SK-N-SH (cell line): ENCODE measurements at regions not wholly inside any gene's neighbourhood (a gene's known extent, or its start where the extent isn't known, plus 50 kb on each side); places are given as distances from the start of the nearest gene placed in this dataset.

Experiments used
- CTCF ChIA-PET: fragments of 300-600, 350-600 bp; formaldehyde crosslinking; extraction: SDS; loops from one replicate; lab custom pipeline; 2021; lab: Yijun Ruan, JAX
- POLR2A ChIA-PET: fragments of 350-600 bp; sonication (Branson Sonifier 250); formaldehyde crosslinking; extraction: SDS; loops from one replicate; lab custom pipeline; 2020; ENCODE audit warnings: antibody characterized with exemption, inconsistent platforms; lab: Yijun Ruan, JAX
- DNase-seq: peaks from one replicate; pipeline ENCODE4 v3.0.0; 2012
- H2AFZ ChIP-seq: fragments of 200-600 bp; sonication (generic); 2 replicates; pipeline ENCODE4 v1.8.1; 2016; ENCODE audit warnings: antibody characterized with exemption, mild to moderate bottlenecking, low read depth
- H3F3A ChIP-seq: fragments of 200-600 bp; sonication (generic); replicated peaks from 2 replicates; pipeline ENCODE3; 2016; ENCODE audit warnings: antibody characterized with exemption, mild to moderate bottlenecking; ENCODE audit not compliant: insufficient read depth
- H3K27ac ChIP-seq, 2 experiments: fragments of 200-500 bp in 1 of 2; fragments of 200-600 bp in 1 of 2; sonication (Bioruptor generic) in 1 of 2; sonication (generic), shearing (Covaris generic) in 1 of 2; 2 replicates each; pipeline versions ENCODE4 v1.5.1 to v1.6.1; 2014 to 2016; ENCODE audit warnings: low read depth in 2 of 2, inconsistent platforms in 1 of 2, low read length in 1 of 2, mild to moderate bottlenecking in 1 of 2, mixed read lengths in 1 of 2
- H3K27me3 ChIP-seq: fragments of 200-600 bp; sonication (generic), shearing (Covaris generic); 2 replicates; pipeline ENCODE4 v1.6.1; 2016; ENCODE audit warnings: mixed run types; ENCODE audit not compliant: insufficient read depth
- H3K36me3 ChIP-seq, 2 experiments: fragments of 200-500 bp in 1 of 2; fragments of 200-600 bp in 1 of 2; sonication (Bioruptor generic) in 1 of 2; sonication (generic) in 1 of 2; replicated peaks in 1 of 2; 2 replicates each; pipeline versions ENCODE3 to v1.5.1; 2014 to 2016; ENCODE audit warnings: low read length in 1 of 2, mild to moderate bottlenecking in 1 of 2; ENCODE audit not compliant: insufficient read depth in 2 of 2, control insufficient read depth in 1 of 2
- H3K4me1 ChIP-seq, 2 experiments: fragments of 200-500 bp in 1 of 2; fragments of 200-600 bp in 1 of 2; sonication (Bioruptor generic) in 1 of 2; sonication (generic), shearing (Covaris generic) in 1 of 2; 2 replicates each; pipeline versions ENCODE4 v1.5.1 to v1.6.1; 2014 to 2016; ENCODE audit warnings: low read depth in 1 of 2, low read length in 1 of 2, mixed run types in 1 of 2; ENCODE audit not compliant: insufficient read depth in 2 of 2, control insufficient read depth in 1 of 2
- H3K4me2 ChIP-seq: fragments of 200-600 bp; sonication (generic), shearing (Covaris generic); 2 replicates; pipeline ENCODE4 v1.6.1; 2017; ENCODE audit warnings: mixed run types
- H3K4me3 ChIP-seq, 2 experiments: fragments of 200-500 bp in 1 of 2; fragments of 200-600 bp in 1 of 2; sonication (Bioruptor generic) in 1 of 2; sonication (generic), shearing (Covaris generic) in 1 of 2; 2 replicates each; pipeline versions ENCODE4 v1.5.1 to v1.8.1; 2014 to 2016; ENCODE audit warnings: low read depth in 2 of 2, inconsistent platforms in 1 of 2, low read length in 1 of 2, mild to moderate bottlenecking in 1 of 2, mixed read lengths in 1 of 2, moderate library complexity in 1 of 2
- H3K79me2 ChIP-seq: fragments of 200-600 bp; sonication (generic); 2 replicates; pipeline ENCODE4 v1.8.1; 2017; ENCODE audit warnings: mild to moderate bottlenecking; ENCODE audit not compliant: insufficient read depth
- H3K9ac ChIP-seq: fragments of 200-600 bp; sonication (generic); 2 replicates; pipeline ENCODE4 v1.6.1; 2017; ENCODE audit warnings: mixed run types
- H3K9me2 ChIP-seq: fragments of 200-600 bp; sonication (generic); 2 replicates; pipeline ENCODE4 v1.6.1; 2017; ENCODE audit warnings: mixed run types
- H3K9me3 ChIP-seq: fragments of 200-600 bp; sonication (generic); 2 replicates; pipeline ENCODE4 v1.6.1; 2017; ENCODE audit warnings: mixed run types, mild to moderate bottlenecking, moderate library complexity
- H4K20me1 ChIP-seq: fragments of 200-600 bp; sonication (generic); 2 replicates; pipeline ENCODE4 v1.6.1; 2017; ENCODE audit warnings: mild to moderate bottlenecking, mixed run types; ENCODE audit not compliant: insufficient read depth
- CHD2 ChIP-seq: fragments of 150-350 bp; IDR thresholded peaks from 2 replicates; pipeline ENCODE4 v1.6.1; 2018; ENCODE audit warnings: low read length; ENCODE audit not compliant: partially characterized antibody
- CTCF ChIP-seq: fragments of 200-600 bp; sonication (generic); IDR thresholded peaks from 2 replicates; pipeline ENCODE4 v1.6.1; 2017; ENCODE audit warnings: antibody characterized with exemption, mild to moderate bottlenecking, moderate library complexity
- FOSL2 ChIP-seq: IDR thresholded peaks from 2 replicates; pipeline ENCODE4 v1.4.0; 2012; ENCODE audit warnings: low read depth, mild to moderate bottlenecking, moderate library complexity, borderline replicate concordance
- FOXJ3 ChIP-seq: sonication (generic); formaldehyde crosslinking; IDR thresholded peaks from 2 replicates; pipeline ENCODE4 v1.5.1; 2020; ENCODE audit warnings: mild to moderate bottlenecking, missing genetic modification reagents
- GABPA ChIP-seq: IDR thresholded peaks from 2 replicates; pipeline ENCODE4 v1.4.0; 2012; ENCODE audit warnings: low read depth, mild to moderate bottlenecking
- IRF3 ChIP-seq: fragments of 150-350 bp; IDR thresholded peaks from 2 replicates; pipeline ENCODE4 v1.6.1; 2016; ENCODE audit warnings: mild to moderate bottlenecking, low read depth, low read length
- JUND ChIP-seq: IDR thresholded peaks from 2 replicates; pipeline ENCODE4 v1.4.0; 2012
- NFIC ChIP-seq: IDR thresholded peaks from 2 replicates; pipeline ENCODE4 v1.4.0; 2012; ENCODE audit warnings: borderline replicate concordance
- PBX3 ChIP-seq: IDR thresholded peaks from 2 replicates; pipeline ENCODE4; 2012
- RAD21 ChIP-seq: IDR thresholded peaks from 2 replicates; pipeline ENCODE4 v1.6.1; 2012; ENCODE audit warnings: mild to moderate bottlenecking, low read length
- TAF1 ChIP-seq: IDR thresholded peaks from 2 replicates; pipeline ENCODE4 v1.6.1; 2012; ENCODE audit warnings: low read depth, mild to moderate bottlenecking, low read length, moderate library complexity, borderline replicate concordance
- TCF12 ChIP-seq: IDR thresholded peaks from 2 replicates; pipeline ENCODE4 v1.4.0; 2012
- TEAD4 ChIP-seq: IDR thresholded peaks from 2 replicates; pipeline ENCODE4 v1.4.0; 2012; ENCODE audit warnings: mild to moderate bottlenecking, borderline replicate concordance; ENCODE audit not compliant: insufficient read depth
- USF1 ChIP-seq: IDR thresholded peaks from 2 replicates; pipeline ENCODE4 v1.4.0; 2012; ENCODE audit warnings: low read depth, borderline replicate concordance
- YY1 ChIP-seq: IDR thresholded peaks from 2 replicates; pipeline ENCODE4 v1.4.0; 2012; ENCODE audit warnings: low read depth, mild to moderate bottlenecking
- ZBTB33 ChIP-seq: IDR thresholded peaks from 2 replicates; pipeline ENCODE4 v1.4.0; 2012; ENCODE audit warnings: low read depth, borderline replicate concordance
- WGBS: methylation state at CpG from one replicate; pipeline ENCODE4 v1.1.6; 2017; ENCODE audit warnings: low lambda C conversion rate; 5-methylcytosine and 5-hydroxymethylcytosine counted together

GRCh38 chr1:228821252-228821651, 86.0 kb downstream of the RHOU start (continued):
- TF ChIP-seq ZBTB33 (no peak), TCF12 (no peak), YY1 (no peak), USF1 (no peak)

GRCh38 chr1:228823200-228823599, 87.9 kb downstream of the RHOU start:
- Histone ChIP-seq H3K4me1 (no peaks in the 10 kb centered on the region; a peak in 1 of 4 replicates), H3K36me3 (no peaks in the 10 kb centered on the region), H2AFZ (no peak overlapping the region), H3F3A (no peaks in the 10 kb centered on the region), H3K79me2 (no peaks in the 10 kb centered on the region), H3K9me3 (no peaks in the 10 kb centered on the region), H4K20me1 (no peaks in the 10 kb centered on the region), H3K27me3 (no peaks in the 10 kb centered on the region), H3K9me2 (no peaks in the 10 kb centered on the region), H3K27ac (no peak overlapping the region), H3K9ac (no peak overlapping the region), H3K4me2 (no peak overlapping the region), H3K4me3 (no peak overlapping the region)
- ChIA-PET POLR2A (no interaction called here), CTCF (interaction anchor here (0.6 to 1.0 kb wide), 2 partner anchors 8 to 15 kb away, joined by 3 read pairs; no protein-coding TSS in a partner anchor)
- no peak for TF ChIP-seq TAF1
- 62% methylated on average over 3 of the region's 3 CpGs for WGBS
- no peak for DNase-seq

GRCh38 chr1:228824366-228824765, 89.1 kb downstream of the RHOU start:
- Histone ChIP-seq H4K20me1 (no peaks in the 10 kb centered on the region), H3K27ac (no peak overlapping the region), H3K9ac (no peak overlapping the region), H3K36me3 (no peaks in the 10 kb centered on the region), H3F3A (no peaks in the 10 kb centered on the region), H2AFZ (no peak overlapping the region), H3K4me1 (no peaks in the 10 kb centered on the region; a peak in 1 of 4 replicates), H3K9me2 (no peaks in the 10 kb centered on the region), H3K9me3 (no peaks in the 10 kb centered on the region), H3K4me3 (no peak overlapping the region), H3K4me2 (no peak overlapping the region), H3K79me2 (no peaks in the 10 kb centered on the region), H3K27me3 (no peaks in the 10 kb centered on the region)
- 85% methylated on average over 7 of the region's 7 CpGs for WGBS
- no peak for DNase-seq
- ChIA-PET POLR2A (no interaction called here), CTCF (no interaction called here)
- TF ChIP-seq TCF12 (no peak), FOXJ3 (CRISPR knock-in tag) (no peak), CHD2 (no peak), ZBTB33 (no peak), JUND (no peak), TEAD4 (no peak), NFIC (no peak), CTCF (no peak), FOSL2 (no peak), PBX3 (no peak), GABPA (no peak), RAD21 (no peak), IRF3 (no peak)
